ENCODE measurements at regions not wholly inside any gene's neighbourhood (a gene's known extent, or its start where the extent isn't known, plus 50 kb on each side); places are given as distances from the start of the nearest gene placed in this dataset.
A peak's percentile ranks its signal among the peaks of the same experiment; 100 is the strongest.

- H3K36me3 ChIP-seq (replicated peaks; ENCODE audit: insufficient read depth, low read length): no peaks in the 10 kb centered on the region
- no peak for TF ChIP-seq EZH2phosphoT487 (IDR thresholded peaks at IDR 0.05; ENCODE audit: low read length)
- TF ChIP-seq EZH2 (optimal IDR thresholded peaks at IDR 0.05; ENCODE audit: low read depth, low read length): no peak
- TF ChIP-seq, protein P1, sequence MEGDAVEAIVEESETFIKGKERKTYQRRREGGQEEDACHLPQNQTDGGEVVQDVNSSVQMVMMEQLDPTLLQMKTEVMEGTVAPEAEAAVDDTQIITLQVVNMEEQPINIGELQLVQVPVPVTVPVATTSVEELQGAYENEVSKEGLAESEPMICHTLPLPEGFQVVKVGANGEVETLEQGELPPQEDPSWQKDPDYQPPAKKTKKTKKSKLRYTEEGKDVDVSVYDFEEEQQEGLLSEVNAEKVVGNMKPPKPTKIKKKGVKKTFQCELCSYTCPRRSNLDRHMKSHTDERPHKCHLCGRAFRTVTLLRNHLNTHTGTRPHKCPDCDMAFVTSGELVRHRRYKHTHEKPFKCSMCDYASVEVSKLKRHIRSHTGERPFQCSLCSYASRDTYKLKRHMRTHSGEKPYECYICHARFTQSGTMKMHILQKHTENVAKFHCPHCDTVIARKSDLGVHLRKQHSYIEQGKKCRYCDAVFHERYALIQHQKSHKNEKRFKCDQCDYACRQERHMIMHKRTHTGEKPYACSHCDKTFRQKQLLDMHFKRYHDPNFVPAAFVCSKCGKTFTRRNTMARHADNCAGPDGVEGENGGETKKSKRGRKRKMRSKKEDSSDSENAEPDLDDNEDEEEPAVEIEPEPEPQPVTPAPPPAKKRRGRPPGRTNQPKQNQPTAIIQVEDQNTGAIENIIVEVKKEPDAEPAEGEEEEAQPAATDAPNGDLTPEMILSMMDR (IDR thresholded peaks at IDR 0.05; ENCODE audit: low read length): no peak
- H2AFZ ChIP-seq (ENCODE audit: low read length): no peak overlapping the region
- no peaks in the 10 kb centered on the region for H3K79me2 ChIP-seq (ENCODE audit: low read length)
- H3K9me2 ChIP-seq (replicated peaks; ENCODE audit: insufficient read depth, low read length): no peaks in the 10 kb centered on the region
- no peaks in the 10 kb centered on the region for H3K9me3 ChIP-seq (replicated peaks; ENCODE audit: insufficient read depth, low read length)
- H3F3A ChIP-seq (ENCODE audit: insufficient read depth, low read length): no peaks in the 10 kb centered on the region
- H3K4me1 ChIP-seq (ENCODE audit: low read length): no peaks in the 10 kb centered on the region
- H3K27ac ChIP-seq (ENCODE audit: low read length): no peak overlapping the region
- no peak overlapping the region for H3K9ac ChIP-seq (ENCODE audit: low read length)
- H4K20me1 ChIP-seq (ENCODE audit: insufficient read depth, low read length): no peaks in the 10 kb centered on the region
- no peaks in the 10 kb centered on the region for H3K27me3 ChIP-seq (replicated peaks; ENCODE audit: insufficient read depth, low read length)
- H3K4me2 ChIP-seq (ENCODE audit: low read depth, low read length): no peak overlapping the region
- no peak for DNase-seq
- no peak overlapping the region for H3K4me3 ChIP-seq (ENCODE audit: low read length)
Observed at GRCh38 chr1:79220509-79220908, 214.0 kb upstream of the ADGRL4 start.

GRCh38 chr1:79215311-79215710, 208.8 kb upstream of the ADGRL4 start:
- Histone ChIP-seq H3K4me3 (ENCODE audit: low read length) (no peak overlapping the region), H2AFZ (ENCODE audit: low read length) (no peak overlapping the region), H3K79me2 (ENCODE audit: low read length) (no peaks in the 10 kb centered on the region), H3K27ac (ENCODE audit: low read length) (no peak overlapping the region), H4K20me1 (ENCODE audit: insufficient read depth, low read length) (no peaks in the 10 kb centered on the region), H3K36me3 (replicated peaks; ENCODE audit: insufficient read depth, low read length) (no peaks in the 10 kb centered on the region), H3K4me2 (ENCODE audit: low read depth, low read length) (no peak overlapping the region), H3K4me1 (ENCODE audit: low read length) (no peaks in the 10 kb centered on the region), H3K9me2 (replicated peaks; ENCODE audit: insufficient read depth, low read length) (no peaks in the 10 kb centered on the region), H3K9ac (ENCODE audit: low read length) (no peak overlapping the region), H3F3A (ENCODE audit: insufficient read depth, low read length) (no peaks in the 10 kb centered on the region), H3K9me3 (replicated peaks; ENCODE audit: insufficient read depth, low read length) (no peaks in the 10 kb centered on the region), H3K27me3 (replicated peaks; ENCODE audit: insufficient read depth, low read length) (no peaks in the 10 kb centered on the region)
- TF ChIP-seq, protein P1 (IDR thresholded peaks at IDR 0.05; ENCODE audit: low read length): no peak
- no peak for TF ChIP-seq EZH2 (optimal IDR thresholded peaks at IDR 0.05; ENCODE audit: low read depth, low read length)
- no peak for TF ChIP-seq EZH2phosphoT487 (IDR thresholded peaks at IDR 0.05; ENCODE audit: low read length)
- peak; percentile 15 for DNase-seq

DNA sequence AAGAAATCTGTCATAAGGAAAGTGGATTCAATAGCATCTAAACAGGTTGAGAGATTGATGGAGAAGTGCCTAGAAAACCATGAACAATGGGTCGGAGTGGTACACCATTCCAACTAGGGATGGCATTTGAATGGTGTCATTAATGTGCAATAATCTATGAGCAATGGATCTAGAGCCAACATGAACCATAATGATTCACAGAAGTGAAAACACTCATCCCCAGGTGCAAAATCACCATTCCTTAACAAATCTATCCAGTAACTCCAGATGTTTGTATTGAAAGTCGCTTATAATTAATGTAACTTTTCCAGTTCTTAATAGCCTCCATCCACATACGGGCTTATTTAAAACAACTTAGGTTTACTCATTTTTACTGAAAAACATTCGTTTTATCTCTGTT, 201.3 kb upstream of the ADGRL4 start:
- Histone ChIP-seq H3K4me1 (ENCODE audit: low read length) (peaks cover 9% of the 10 kb centered on the region), H3K27me3 (replicated peaks; ENCODE audit: insufficient read depth, low read length) (no peaks in the 10 kb centered on the region), H3K79me2 (ENCODE audit: low read length) (no peaks in the 10 kb centered on the region), H3K9me2 (replicated peaks; ENCODE audit: insufficient read depth, low read length) (no peaks in the 10 kb centered on the region), H3F3A (ENCODE audit: insufficient read depth, low read length) (no peaks in the 10 kb centered on the region), H3K27ac (ENCODE audit: low read length) (no peak overlapping the region), H3K9ac (ENCODE audit: low read length) (no peak overlapping the region), H3K36me3 (replicated peaks; ENCODE audit: insufficient read depth, low read length) (no peaks in the 10 kb centered on the region), H4K20me1 (ENCODE audit: insufficient read depth, low read length) (no peaks in the 10 kb centered on the region), H3K4me2 (ENCODE audit: low read depth, low read length) (no peak overlapping the region), H3K4me3 (ENCODE audit: low read length) (no peak overlapping the region), H2AFZ (ENCODE audit: low read length) (no peak overlapping the region), H3K9me3 (replicated peaks; ENCODE audit: insufficient read depth, low read length) (no peaks in the 10 kb centered on the region)
- no peak for DNase-seq
- TF ChIP-seq EZH2phosphoT487 (IDR thresholded peaks at IDR 0.05; ENCODE audit: low read length): no peak
- TF ChIP-seq, protein P1 (IDR thresholded peaks at IDR 0.05; ENCODE audit: low read length): no peak
- no peak for TF ChIP-seq EZH2 (optimal IDR thresholded peaks at IDR 0.05; ENCODE audit: low read depth, low read length)

Data from MM.1S (cell line).